ENCODE measurements at regions not wholly inside any gene's neighbourhood (a gene's known extent, or its start where the extent isn't known, plus 50 kb on each side); places are given as distances from the start of the nearest gene placed in this dataset.

GRCh38 chr17:36673637-36674277 is 72.4 kb downstream of the MRM1 start:
- Mint-ChIP-seq H3K27ac (no peak overlapping the region), H3K4me3 (no peak overlapping the region), H3K4me1 (peaks cover 9% of the 10 kb centered on the region), H3K27me3 (peaks cover 8% of the 10 kb centered on the region), H3K9me3 (ENCODE audit: insufficient read depth) (no peaks in the 10 kb centered on the region)
- ATAC-seq (ENCODE audit: low read depth) = no peak
- H3K27ac ChIP-seq (ENCODE audit: low read length in 2 of 2) = no peak overlapping the region
- TF ChIP-seq EZH2 (IDR thresholded peaks at IDR 0.05; ENCODE audit: borderline replicate concordance, insufficient read depth, low read depth, low read length, poor library complexity, severe bottlenecking) = no peak
- TF ChIP-seq, protein P1, sequence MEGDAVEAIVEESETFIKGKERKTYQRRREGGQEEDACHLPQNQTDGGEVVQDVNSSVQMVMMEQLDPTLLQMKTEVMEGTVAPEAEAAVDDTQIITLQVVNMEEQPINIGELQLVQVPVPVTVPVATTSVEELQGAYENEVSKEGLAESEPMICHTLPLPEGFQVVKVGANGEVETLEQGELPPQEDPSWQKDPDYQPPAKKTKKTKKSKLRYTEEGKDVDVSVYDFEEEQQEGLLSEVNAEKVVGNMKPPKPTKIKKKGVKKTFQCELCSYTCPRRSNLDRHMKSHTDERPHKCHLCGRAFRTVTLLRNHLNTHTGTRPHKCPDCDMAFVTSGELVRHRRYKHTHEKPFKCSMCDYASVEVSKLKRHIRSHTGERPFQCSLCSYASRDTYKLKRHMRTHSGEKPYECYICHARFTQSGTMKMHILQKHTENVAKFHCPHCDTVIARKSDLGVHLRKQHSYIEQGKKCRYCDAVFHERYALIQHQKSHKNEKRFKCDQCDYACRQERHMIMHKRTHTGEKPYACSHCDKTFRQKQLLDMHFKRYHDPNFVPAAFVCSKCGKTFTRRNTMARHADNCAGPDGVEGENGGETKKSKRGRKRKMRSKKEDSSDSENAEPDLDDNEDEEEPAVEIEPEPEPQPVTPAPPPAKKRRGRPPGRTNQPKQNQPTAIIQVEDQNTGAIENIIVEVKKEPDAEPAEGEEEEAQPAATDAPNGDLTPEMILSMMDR (IDR thresholded peaks at IDR 0.05) = no peak
- DNase-seq = no peak
- ChIA-PET CTCF (no interaction called here), POLR2A (interaction anchor here (0.7 kb wide), 1 partner anchor 931 kb away, joined by 3 read pairs; no protein-coding TSS in a partner anchor)
- H3K4me1 ChIP-seq (ENCODE audit: control insufficient read depth in 2 of 2, insufficient read depth in 2 of 2, low read length in 2 of 2) = peaks cover 0 to 7% of the 10 kb centered on the region in 2 donors
- H4K20me1 ChIP-seq (ENCODE audit: control insufficient read depth, insufficient read depth, low read length, poor library complexity, severe bottlenecking) = no peaks in the 10 kb centered on the region
- no peak overlapping the region for H3K4me2 ChIP-seq (replicated peaks; ENCODE audit: low read depth, low read length, poor library complexity, severe bottlenecking)
- no peaks in the 10 kb centered on the region for H3K36me3 ChIP-seq (replicated peaks in 1 of 2; ENCODE audit: control extremely low read depth in 1 of 2, control insufficient read depth in 1 of 2, extremely low read depth in 1 of 2, insufficient read depth in 2 of 2, low read length in 1 of 2)
- H2AFZ ChIP-seq (ENCODE audit: insufficient read depth, low read depth, low read length, poor library complexity, severe bottlenecking) = no peak overlapping the region
- H3K9ac ChIP-seq (ENCODE audit: low read length) = no peak overlapping the region
- H3K9me3 ChIP-seq (ENCODE audit: control extremely low read depth in 1 of 3, control insufficient read depth in 2 of 3, insufficient read depth in 1 of 3, low read length in 2 of 3) = no peaks in the 10 kb centered on the region
- no peaks in the 10 kb centered on the region for H3K27me3 ChIP-seq (replicated peaks in 1 of 4; ENCODE audit: control extremely low read depth in 1 of 4, control insufficient read depth in 3 of 4, insufficient read depth in 4 of 4, low read length in 3 of 4)
- no peaks in the 10 kb centered on the region for H3K79me2 ChIP-seq (ENCODE audit: control insufficient read depth, insufficient read depth, low read length)
- 78% methylated on average over 5 of the region's 7 CpGs for WGBS (ENCODE audit: insufficient coverage)
- intact Hi-C loops (cut with micrococcal nuclease) = no loop called here
- H3K4me3 ChIP-seq (ENCODE audit: control extremely low read depth in 1 of 5, extremely low read depth in 1 of 5, insufficient read depth in 1 of 5, low read depth in 2 of 5, low read length in 4 of 5) = no peak overlapping the region

DNA sequence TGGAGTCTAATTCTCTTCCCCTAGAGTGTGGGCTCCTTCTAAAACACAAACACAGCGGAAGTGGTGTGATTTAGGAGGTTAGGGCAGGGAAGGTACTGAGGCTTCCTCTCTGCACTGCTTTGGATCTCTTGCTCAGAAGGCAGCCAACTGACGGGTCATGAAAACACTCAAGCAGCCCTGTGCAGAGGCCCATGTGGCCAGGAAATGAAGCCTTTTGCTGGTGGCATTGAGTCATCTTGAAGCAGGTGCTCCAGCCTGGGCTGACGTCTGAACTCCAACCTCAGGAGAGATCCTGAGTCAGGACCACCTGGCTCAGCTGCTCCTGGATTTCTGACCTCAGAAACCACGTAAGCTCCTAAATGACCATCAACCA is 72.9 kb downstream of the MRM1 start:
- POLR2A ChIA-PET = no interaction called here
- WGBS (ENCODE audit: insufficient coverage) = 47% methylated on average over 1 of the region's 4 CpGs

More for the DNA sequence above, 72.9 kb downstream of the MRM1 start:
- Histone ChIP-seq H3K79me2 (ENCODE audit: control insufficient read depth, insufficient read depth, low read length) (no peaks in the 10 kb centered on the region), H3K4me3 (ENCODE audit: control extremely low read depth in 1 of 5, extremely low read depth in 1 of 5, insufficient read depth in 1 of 5, low read depth in 2 of 5, low read length in 4 of 5) (no peak overlapping the region), H2AFZ (ENCODE audit: insufficient read depth, low read depth, low read length, poor library complexity, severe bottlenecking) (no peak overlapping the region), H3K36me3 (replicated peaks in 1 of 2; ENCODE audit: control extremely low read depth in 1 of 2, control insufficient read depth in 1 of 2, extremely low read depth in 1 of 2, insufficient read depth in 2 of 2, low read length in 1 of 2) (no peaks in the 10 kb centered on the region), H3K27ac (ENCODE audit: low read length in 2 of 2) (no peak overlapping the region), H3K4me1 (ENCODE audit: control insufficient read depth in 2 of 2, insufficient read depth in 2 of 2, low read length in 2 of 2) (peaks cover 0 to 7% of the 10 kb centered on the region in 2 donors), H3K9ac (ENCODE audit: low read length) (no peak overlapping the region), H3K4me2 (replicated peaks; ENCODE audit: low read depth, low read length, poor library complexity, severe bottlenecking) (no peak overlapping the region), H3K27me3 (replicated peaks in 1 of 4; ENCODE audit: control extremely low read depth in 1 of 4, control insufficient read depth in 3 of 4, insufficient read depth in 4 of 4, low read length in 3 of 4) (no peaks in the 10 kb centered on the region), H4K20me1 (ENCODE audit: control insufficient read depth, insufficient read depth, low read length, poor library complexity, severe bottlenecking) (no peaks in the 10 kb centered on the region), H3K9me3 (ENCODE audit: control extremely low read depth in 1 of 3, control insufficient read depth in 2 of 3, insufficient read depth in 1 of 3, low read length in 2 of 3) (no peaks in the 10 kb centered on the region)
- intact Hi-C loops (cut with micrococcal nuclease) = no loop called here
- no peak overlapping the region for H3K27ac Mint-ChIP-seq
- CTCF ChIA-PET = no interaction called here
- H3K27me3 Mint-ChIP-seq = peaks cover 4% of the 10 kb centered on the region
- DNase-seq = no peak
- H3K9me3 Mint-ChIP-seq (ENCODE audit: insufficient read depth) = no peaks in the 10 kb centered on the region
- peaks cover 9% of the 10 kb centered on the region for H3K4me1 Mint-ChIP-seq
- TF ChIP-seq, protein P1 (IDR thresholded peaks at IDR 0.05) = no peak
- no peak for TF ChIP-seq EZH2 (IDR thresholded peaks at IDR 0.05; ENCODE audit: borderline replicate concordance, insufficient read depth, low read depth, low read length, poor library complexity, severe bottlenecking)
- no peak overlapping the region for H3K4me3 Mint-ChIP-seq
- ATAC-seq (ENCODE audit: low read depth) = no peak

All from B cell (primary cell).